Spleen (tissue), 11 donors: ENCODE measurements at regions not wholly inside any gene's neighbourhood (a gene's known extent, or its start where the extent isn't known, plus 50 kb on each side); places are given as distances from the start of the nearest gene placed in this dataset.

Source experiments
- DNase-seq: peaks from one replicate; pipeline ENCODE4 v3.0.0-alpha.2; 2020
- H3K27ac ChIP-seq, 8 donors: fragments of 200-600 bp; sonication (generic) in 7 of 8; 1 replicate in 4 of 8; 2 replicates in 4 of 8; pipeline versions ENCODE4 v1.5.0 to v1.8.0; 2016 to 2021; ENCODE audit warnings: inconsistent platforms in 4 of 8, mild to moderate bottlenecking in 4 of 8, moderate library complexity in 1 of 8
- H3K27me3 ChIP-seq, 7 donors: fragments of 200-600 bp; sonication (generic) in 6 of 7; replicated peaks in 1 of 7; 1 replicate in 4 of 7; 2 replicates in 3 of 7; pipeline versions ENCODE4 v1.5.0 to v1.8.0; 2016 to 2021; ENCODE audit warnings: inconsistent platforms in 3 of 7, mild to moderate bottlenecking in 1 of 7
- H3K36me3 ChIP-seq, 6 donors: fragments of 200-600 bp; sonication (generic) in 5 of 6; 1 replicate in 4 of 6; 2 replicates in 2 of 6; pipeline versions ENCODE4 v1.5.0 to v1.8.0; 2016 to 2021; ENCODE audit warnings: inconsistent platforms in 2 of 6
- H3K4me1 ChIP-seq, 6 donors: fragments of 200-600 bp; sonication (generic) in 5 of 6; 1 replicate in 3 of 6; 2 replicates in 3 of 6; pipeline versions ENCODE4 v1.5.0 to v1.8.0; 2016 to 2021; ENCODE audit warnings: inconsistent platforms in 3 of 6
- H3K4me3 ChIP-seq, 8 donors: fragments of 200-600 bp; sonication (generic) in 7 of 8; 1 replicate in 4 of 8; 2 replicates in 4 of 8; pipeline versions ENCODE4 v1.5.0 to v1.8.0; 2016 to 2021; ENCODE audit warnings: inconsistent platforms in 4 of 8, mild to moderate bottlenecking in 4 of 8, moderate library complexity in 2 of 8
- H3K9me3 ChIP-seq, 8 donors: fragments of 200-600 bp; sonication (generic) in 7 of 8; 1 replicate in 4 of 8; 2 replicates in 4 of 8; pipeline versions ENCODE4 v1.5.0 to v1.8.0; 2016 to 2021; ENCODE audit warnings: inconsistent platforms in 4 of 8
- CTCF ChIP-seq, 11 experiments: fragments of 200-600 bp in 7 of 11; fragments of 450-650 bp in 4 of 11; sonication (generic) in 4 of 11; IDR thresholded peaks in 8 of 11; conservative IDR thresholded peaks in 3 of 11; 1 replicate in 7 of 11; 2 replicates in 4 of 11; pipeline versions ENCODE4 v1.4.0 to v1.8.0; 2016 to 2021; ENCODE audit warnings: antibody characterized with exemption in 11 of 11, inconsistent platforms in 4 of 11, mild to moderate bottlenecking in 1 of 11
- POLR2A ChIP-seq, 3 donors: fragments of 450-650 bp; IDR thresholded peaks; one replicate each; pipeline ENCODE4 v1.5.1; 2017; ENCODE audit warnings: antibody characterized with exemption in 3 of 3, mild to moderate bottlenecking in 1 of 3
- POLR2AphosphoS5 ChIP-seq, 3 donors: sonication (generic); formaldehyde crosslinking; IDR thresholded peaks; one replicate each; pipeline ENCODE4 v1.5.1; 2017; ENCODE audit warnings: antibody characterized with exemption in 3 of 3
- WGBS, 5 donors: extraction: QIAGEN DNeasy Blood & Tissue Kit in 3 of 5; methylation state at CpG; one replicate each; pipeline versions ENCODE4 v1.1.5 to v1.1.7; 2013 to 2018; 5-methylcytosine and 5-hydroxymethylcytosine counted together
- intact Hi-C: fragments of 100-400 bp; cut with DNase I; formaldehyde crosslinking; loops from one replicate; pipeline ENCODE4 v1.15.0; 2023; ENCODE audit warnings: low total_unique reads
- donor health status: healthy with polysubstance abuse.
- donor health status: DM: no; HTN: no; CAD: no; lungs with moderate emphysema.
- donor health status: DM: no; HTN: no; CAD: no.
- donor health status: Bipolar disorder and iron deficiency.
- donor health status: healthy.
- donor health status: DM: no; HTN: no; CAD: no.
- donor health status: DM: yes; HTN: yes; CAD: no.

- intact Hi-C loops = no loop called here
- WGBS, 5 donors = 27 to 42% (median 33%) methylated on average over 4 of the region's 4 CpGs
Observed at GRCh38 chr7:17586711-17587110, 288.3 kb downstream of the AHR start.

GRCh38 chr7:17588730-17589129 is 290.3 kb downstream of the AHR start:
- Histone ChIP-seq H3K36me3 (no peaks in the 10 kb centered on the region), H3K27ac (no peak overlapping the region), H3K27me3 (no peaks in the 10 kb centered on the region), H3K9me3 (no peaks in the 10 kb centered on the region), H3K4me3 (no peak overlapping the region), H3K4me1 (no peaks in the 10 kb centered on the region)
- no peak for DNase-seq
- 90 to 97% (median 92%) methylated on average over 1 of the region's 1 CpG for WGBS, 5 donors
- TF ChIP-seq CTCF (IDR thresholded peaks at IDR 0.05 in 8 of 11, conservative IDR thresholded peaks at IDR 0.05 in 3 of 11) = no peak
- no peak for TF ChIP-seq POLR2A (IDR thresholded peaks at IDR 0.05)
- no peak for TF ChIP-seq POLR2AphosphoS5 (IDR thresholded peaks at IDR 0.05)
- intact Hi-C loops = no loop called here

More at GRCh38 chr7:17586711-17587110, 288.3 kb downstream of the AHR start:
- TF ChIP-seq CTCF (IDR thresholded peaks at IDR 0.05 in 8 of 11, conservative IDR thresholded peaks at IDR 0.05 in 3 of 11) = no peak
- no peak for TF ChIP-seq POLR2AphosphoS5 (IDR thresholded peaks at IDR 0.05)
- TF ChIP-seq POLR2A (IDR thresholded peaks at IDR 0.05) = no peak
- DNase-seq = no peak
- Histone ChIP-seq H3K27ac (no peak overlapping the region), H3K36me3 (no peaks in the 10 kb centered on the region), H3K4me1 (no peaks in the 10 kb centered on the region), H3K4me3 (no peak overlapping the region), H3K9me3 (no peaks in the 10 kb centered on the region), H3K27me3 (no peaks in the 10 kb centered on the region)

GRCh38 chr7:17589671-17590070 is 291.2 kb downstream of the AHR start:
- Histone ChIP-seq H3K4me3 (no peak overlapping the region), H3K36me3 (no peaks in the 10 kb centered on the region), H3K27ac (no peak overlapping the region), H3K9me3 (no peaks in the 10 kb centered on the region), H3K27me3 (no peaks in the 10 kb centered on the region), H3K4me1 (no peaks in the 10 kb centered on the region)
- 80 to 94% (median 87%) methylated on average over 6 of the region's 6 CpGs for WGBS, 5 donors
- intact Hi-C loops = no loop called here
- no peak for DNase-seq
- TF ChIP-seq POLR2A (IDR thresholded peaks at IDR 0.05) = no peak
- TF ChIP-seq CTCF (IDR thresholded peaks at IDR 0.05 in 8 of 11, conservative IDR thresholded peaks at IDR 0.05 in 3 of 11) = no peak
- TF ChIP-seq POLR2AphosphoS5 (IDR thresholded peaks at IDR 0.05) = no peak

GRCh38 chr7:17590221-17590620 is 291.8 kb downstream of the AHR start:
- H3K36me3 ChIP-seq = no peaks in the 10 kb centered on the region
- no peaks in the 10 kb centered on the region for H3K4me1 ChIP-seq
- no peak for DNase-seq
- 71 to 84% (median 80%) methylated on average over 2 of the region's 2 CpGs for WGBS, 5 donors
- TF ChIP-seq POLR2AphosphoS5 (IDR thresholded peaks at IDR 0.05) (no peak), CTCF (IDR thresholded peaks at IDR 0.05 in 8 of 11, conservative IDR thresholded peaks at IDR 0.05 in 3 of 11) (no peak), POLR2A (IDR thresholded peaks at IDR 0.05) (no peak)
- no peaks in the 10 kb centered on the region for H3K27me3 ChIP-seq
- no peak overlapping the region for H3K27ac ChIP-seq
- no peak overlapping the region for H3K4me3 ChIP-seq
- intact Hi-C loops = no loop called here
- no peaks in the 10 kb centered on the region for H3K9me3 ChIP-seq
